Esophagus muscularis mucosa (tissue), 4 donors: ENCODE measurements at regions not wholly inside any gene's neighbourhood (a gene's known extent, or its start where the extent isn't known, plus 50 kb on each side); places are given as distances from the start of the nearest gene placed in this dataset.

Experiments used
- DNase-seq: peaks from one replicate; pipeline ENCODE4 v3.0.0-alpha.2; 2017; ENCODE audit errors: extremely low spot score
- H3K27ac ChIP-seq, 4 donors: fragments of 200-600 bp; sonication (generic); replicated peaks in 1 of 4; 1 replicate in 3 of 4; 2 replicates in 1 of 4; pipeline ENCODE4 v1.5.1; 2016 to 2019; ENCODE audit warnings: mild to moderate bottlenecking in 1 of 4
- H3K27me3 ChIP-seq, 4 donors: fragments of 200-600 bp; sonication (generic); one replicate each; pipeline versions ENCODE4 v1.5.1 to v1.6.0; 2016 to 2019
- H3K36me3 ChIP-seq, 4 donors: fragments of 200-600 bp; sonication (generic); one replicate each; pipeline ENCODE4 v1.5.1; 2016 to 2019
- H3K4me1 ChIP-seq, 4 donors: fragments of 200-600 bp; sonication (generic); one replicate each; pipeline ENCODE4 v1.5.1; 2016 to 2019
- H3K4me3 ChIP-seq, 4 donors: fragments of 200-600 bp; sonication (generic); 1 replicate in 2 of 4; 2 replicates in 2 of 4; pipeline ENCODE4 v1.5.1; 2016 to 2019; ENCODE audit warnings: mild to moderate bottlenecking in 4 of 4, moderate library complexity in 1 of 4
- H3K9me3 ChIP-seq, 4 donors: fragments of 200-600 bp; sonication (generic); 1 replicate in 3 of 4; 2 replicates in 1 of 4; pipeline ENCODE4 v1.5.1; 2016 to 2019
- EP300 ChIP-seq: sonication (generic); formaldehyde crosslinking; IDR thresholded peaks from one replicate; pipeline ENCODE4 v1.6.1; 2017; ENCODE audit warnings: antibody characterized with exemption
- POLR2A ChIP-seq: fragments of 450-650 bp; IDR thresholded peaks from one replicate; pipeline ENCODE4 v1.6.1; 2017; ENCODE audit warnings: antibody characterized with exemption, moderate library complexity, mild to moderate bottlenecking, low read depth
- POLR2AphosphoS5 ChIP-seq, 2 donors: sonication (generic); formaldehyde crosslinking; IDR thresholded peaks; one replicate each; pipeline ENCODE4 v1.6.1; 2017; ENCODE audit warnings: antibody characterized with exemption in 2 of 2
- WGBS: methylation state at CpG from one replicate; pipeline ENCODE4 v1.1.5; 2018; 5-methylcytosine and 5-hydroxymethylcytosine counted together
- intact Hi-C: fragments of 100-400 bp; cut with DNase I; formaldehyde crosslinking; loops from one replicate; pipeline ENCODE4 v1.15.1; 2023
- TF ChIP-seq, protein P1 (sequence below), 3 experiments: fragments of 200-600 bp in 2 of 3; fragments of 450-650 bp in 1 of 3; sonication (generic) in 2 of 3; IDR thresholded peaks; one replicate each; pipeline ENCODE4 v1.5.1; 2017 to 2019; ENCODE audit warnings: antibody characterized with exemption in 3 of 3, mild to moderate bottlenecking in 2 of 3, moderate library complexity in 1 of 3

GRCh38 chr13:40394304-40394985, 272.0 kb downstream of the FOXO1 start:
- Histone ChIP-seq H3K4me1 (peaks cover 0 to 27% (median 21%) of the 10 kb centered on the region in 4 donors), H3K4me3 (no peak overlapping the region), H3K9me3 (no peaks in the 10 kb centered on the region), H3K36me3 (no peaks in the 10 kb centered on the region), H3K27me3 (no peaks in the 10 kb centered on the region), H3K27ac (no peak overlapping the region)
- intact Hi-C loops, result no loop called here
- WGBS, result 88% methylated on average over 5 of the region's 5 CpGs
- TF ChIP-seq EP300, result no peak
- TF ChIP-seq, protein P1, sequence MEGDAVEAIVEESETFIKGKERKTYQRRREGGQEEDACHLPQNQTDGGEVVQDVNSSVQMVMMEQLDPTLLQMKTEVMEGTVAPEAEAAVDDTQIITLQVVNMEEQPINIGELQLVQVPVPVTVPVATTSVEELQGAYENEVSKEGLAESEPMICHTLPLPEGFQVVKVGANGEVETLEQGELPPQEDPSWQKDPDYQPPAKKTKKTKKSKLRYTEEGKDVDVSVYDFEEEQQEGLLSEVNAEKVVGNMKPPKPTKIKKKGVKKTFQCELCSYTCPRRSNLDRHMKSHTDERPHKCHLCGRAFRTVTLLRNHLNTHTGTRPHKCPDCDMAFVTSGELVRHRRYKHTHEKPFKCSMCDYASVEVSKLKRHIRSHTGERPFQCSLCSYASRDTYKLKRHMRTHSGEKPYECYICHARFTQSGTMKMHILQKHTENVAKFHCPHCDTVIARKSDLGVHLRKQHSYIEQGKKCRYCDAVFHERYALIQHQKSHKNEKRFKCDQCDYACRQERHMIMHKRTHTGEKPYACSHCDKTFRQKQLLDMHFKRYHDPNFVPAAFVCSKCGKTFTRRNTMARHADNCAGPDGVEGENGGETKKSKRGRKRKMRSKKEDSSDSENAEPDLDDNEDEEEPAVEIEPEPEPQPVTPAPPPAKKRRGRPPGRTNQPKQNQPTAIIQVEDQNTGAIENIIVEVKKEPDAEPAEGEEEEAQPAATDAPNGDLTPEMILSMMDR (IDR thresholded peaks at IDR 0.05), result no peak
- no peak for TF ChIP-seq POLR2A
- TF ChIP-seq POLR2AphosphoS5 (IDR thresholded peaks at IDR 0.05), result no peak
- peak; percentile 45 for DNase-seq

- no peak for TF ChIP-seq POLR2AphosphoS5 (IDR thresholded peaks at IDR 0.05)
- 86% methylated on average over 2 of the region's 2 CpGs for WGBS
- intact Hi-C loops, result no loop called here
Observed at GRCh38 chr13:40398065-40398464, 268.4 kb downstream of the FOXO1 start.

GRCh38 chr13:40399756-40400155, 266.7 kb downstream of the FOXO1 start:
- intact Hi-C loops, result no loop called here
- peak; percentile 80 for DNase-seq
- TF ChIP-seq POLR2AphosphoS5 (IDR thresholded peaks at IDR 0.05), result no peak
- no peak for TF ChIP-seq EP300
- TF ChIP-seq, protein P1 (IDR thresholded peaks at IDR 0.05), result no peak
- TF ChIP-seq POLR2A, result no peak
- H3K27me3 ChIP-seq, result no peaks in the 10 kb centered on the region
- H3K9me3 ChIP-seq, result no peaks in the 10 kb centered on the region
- peaks cover 18 to 39% (median 34%) of the 10 kb centered on the region in 4 donors for H3K4me1 ChIP-seq
- H3K36me3 ChIP-seq, result no peaks in the 10 kb centered on the region
- H3K27ac ChIP-seq, result no peak overlapping the region
- 75% methylated on average over 3 of the region's 3 CpGs for WGBS
- no peak overlapping the region for H3K4me3 ChIP-seq

More at GRCh38 chr13:40398065-40398464, 268.4 kb downstream of the FOXO1 start:
- Histone ChIP-seq H3K27ac (no peak overlapping the region), H3K27me3 (no peaks in the 10 kb centered on the region), H3K9me3 (no peaks in the 10 kb centered on the region), H3K36me3 (no peaks in the 10 kb centered on the region), H3K4me3 (no peak overlapping the region), H3K4me1 (peaks cover 10 to 22% (median 20%) of the 10 kb centered on the region in 4 donors)
- no peak for DNase-seq

GRCh38 chr13:40401911-40402776, 264.3 kb downstream of the FOXO1 start:
- H3K4me3 ChIP-seq, result peak overlapping the region in 3 of 4 donors; percentile 27 to 36 (median 31)
- DNase-seq, result peak; percentile 98
- 14% methylated on average over 13 of the region's 13 CpGs for WGBS
- intact Hi-C loops, result no loop called here
- no peaks in the 10 kb centered on the region for H3K36me3 ChIP-seq
- H3K27ac ChIP-seq, result peak overlapping the region; percentile 71 to 83 (median 77)
- no peaks in the 10 kb centered on the region for H3K9me3 ChIP-seq
- TF ChIP-seq POLR2A, result no peak
- TF ChIP-seq EP300, result no peak
- TF ChIP-seq POLR2AphosphoS5 (IDR thresholded peaks at IDR 0.05), result peak; percentile 79 to 81
- H3K4me1 ChIP-seq, result peaks cover 29 to 54% (median 50%) of the 10 kb centered on the region in 4 donors
- no peaks in the 10 kb centered on the region for H3K27me3 ChIP-seq

DNA sequence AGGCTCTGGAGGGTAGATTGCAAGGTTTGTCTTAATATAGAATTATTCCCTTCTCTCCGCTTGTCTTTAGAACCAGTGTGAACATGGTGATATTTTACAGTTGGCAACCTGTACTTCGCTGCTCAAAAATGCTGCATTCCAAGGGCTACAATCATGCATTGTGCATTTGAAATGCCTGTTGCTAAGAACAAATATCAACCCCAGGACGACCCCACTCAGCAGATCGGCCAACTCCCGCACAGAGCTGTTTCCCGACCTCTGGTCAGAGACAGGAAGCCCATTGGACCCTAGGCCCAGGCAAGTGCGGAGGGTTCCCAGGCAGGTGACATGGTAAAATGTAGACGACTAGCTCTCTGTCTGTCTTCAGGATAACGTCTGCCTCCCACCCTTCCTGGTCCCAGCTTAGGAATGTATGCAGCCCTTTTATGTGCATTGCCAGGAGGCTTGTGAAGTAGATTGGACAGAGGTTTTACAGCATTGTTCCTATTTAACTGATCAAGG, 263.5 kb downstream of the FOXO1 start:
- WGBS, result 44% methylated on average over 4 of the region's 9 CpGs
- no peaks in the 10 kb centered on the region for H3K9me3 ChIP-seq
- H3K27me3 ChIP-seq, result no peaks in the 10 kb centered on the region
- TF ChIP-seq POLR2A (no peak), EP300 (no peak), POLR2AphosphoS5 (IDR thresholded peaks at IDR 0.05) (no peak)
- H3K36me3 ChIP-seq, result no peaks in the 10 kb centered on the region
- intact Hi-C loops, result no loop called here
- DNase-seq, result no peak
- peaks cover 29 to 55% (median 52%) of the 10 kb centered on the region in 4 donors for H3K4me1 ChIP-seq
- H3K4me3 ChIP-seq, result peak overlapping the region in 2 of 4 donors; percentile 7 to 27
- H3K27ac ChIP-seq, result peak overlapping the region; percentile 71 to 83 (median 77)
